GM13976 (cell line): ENCODE measurements at regions not wholly inside any gene's neighbourhood (a gene's known extent, or its start where the extent isn't known, plus 50 kb on each side); places are given as distances from the start of the nearest gene placed in this dataset.

Experiments
- DNase-seq: peaks from one replicate; pipeline ENCODE4 v3.0.0; 2012; ENCODE audit warnings: low spot score
- in situ Hi-C: fragments of 300-500 bp; cut with MboI; formaldehyde crosslinking; loops from one replicate; pipeline ENCODE4 v1.12.0; 2022; ENCODE audit warnings: low sequenced_read_pairs, mixed read lengths, inconsistent platforms; ENCODE audit not compliant: unreplicated experiment
- TF ChIP-seq, protein P1 (sequence below): IDR thresholded peaks from 2 replicates; pipeline ENCODE4 v1.5.1; 2012; ENCODE audit warnings: borderline replicate concordance, mild to moderate bottlenecking; ENCODE audit not compliant: insufficient read depth; ENCODE audit errors: extremely low read depth, missing control alignments, control extremely low read depth

DNA sequence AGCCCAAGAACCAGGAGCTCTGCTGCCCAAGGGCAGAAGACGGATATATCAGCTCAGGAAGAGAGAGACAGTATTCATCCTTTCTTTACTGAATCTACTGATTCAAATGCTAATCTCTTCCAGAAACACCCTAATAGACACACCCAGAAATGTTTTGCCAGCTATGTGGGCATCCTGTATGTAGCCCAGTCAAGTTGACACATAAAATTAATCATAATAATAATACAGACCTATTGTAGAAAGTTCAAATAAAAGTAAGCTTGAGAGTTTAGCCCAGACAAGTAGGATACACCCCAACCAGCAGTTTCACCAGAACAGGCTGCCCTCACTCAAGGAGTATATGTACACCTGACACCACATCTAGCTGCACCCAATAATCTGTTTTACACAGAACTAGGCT lies 73.9 kb upstream of the VGLL2 start:
- TF ChIP-seq, protein P1, sequence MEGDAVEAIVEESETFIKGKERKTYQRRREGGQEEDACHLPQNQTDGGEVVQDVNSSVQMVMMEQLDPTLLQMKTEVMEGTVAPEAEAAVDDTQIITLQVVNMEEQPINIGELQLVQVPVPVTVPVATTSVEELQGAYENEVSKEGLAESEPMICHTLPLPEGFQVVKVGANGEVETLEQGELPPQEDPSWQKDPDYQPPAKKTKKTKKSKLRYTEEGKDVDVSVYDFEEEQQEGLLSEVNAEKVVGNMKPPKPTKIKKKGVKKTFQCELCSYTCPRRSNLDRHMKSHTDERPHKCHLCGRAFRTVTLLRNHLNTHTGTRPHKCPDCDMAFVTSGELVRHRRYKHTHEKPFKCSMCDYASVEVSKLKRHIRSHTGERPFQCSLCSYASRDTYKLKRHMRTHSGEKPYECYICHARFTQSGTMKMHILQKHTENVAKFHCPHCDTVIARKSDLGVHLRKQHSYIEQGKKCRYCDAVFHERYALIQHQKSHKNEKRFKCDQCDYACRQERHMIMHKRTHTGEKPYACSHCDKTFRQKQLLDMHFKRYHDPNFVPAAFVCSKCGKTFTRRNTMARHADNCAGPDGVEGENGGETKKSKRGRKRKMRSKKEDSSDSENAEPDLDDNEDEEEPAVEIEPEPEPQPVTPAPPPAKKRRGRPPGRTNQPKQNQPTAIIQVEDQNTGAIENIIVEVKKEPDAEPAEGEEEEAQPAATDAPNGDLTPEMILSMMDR = no peak
- no peak for DNase-seq
- in situ Hi-C loops = no loop called here

DNA sequence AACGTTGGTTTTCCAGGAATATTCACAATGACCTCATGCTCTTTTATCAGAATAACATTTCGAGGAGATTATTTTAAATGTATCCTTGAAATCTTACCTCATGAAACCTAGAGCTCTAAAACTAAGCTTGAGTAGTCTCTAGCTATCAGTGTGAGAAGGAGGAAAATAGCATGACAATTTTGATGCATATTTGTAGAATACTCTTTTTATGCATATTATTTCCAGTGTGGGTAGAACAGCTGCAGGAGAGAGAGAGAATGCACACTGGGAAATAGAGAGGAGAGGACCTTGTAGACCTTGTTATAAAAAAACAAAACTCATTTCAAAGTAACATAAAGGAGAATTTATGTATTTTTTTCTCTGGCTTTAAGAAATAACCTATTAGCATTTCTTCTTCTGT lies 71.1 kb upstream of the VGLL2 start:
- in situ Hi-C loops = no loop called here
- TF ChIP-seq, protein P1 = no peak
- no peak for DNase-seq

DNA sequence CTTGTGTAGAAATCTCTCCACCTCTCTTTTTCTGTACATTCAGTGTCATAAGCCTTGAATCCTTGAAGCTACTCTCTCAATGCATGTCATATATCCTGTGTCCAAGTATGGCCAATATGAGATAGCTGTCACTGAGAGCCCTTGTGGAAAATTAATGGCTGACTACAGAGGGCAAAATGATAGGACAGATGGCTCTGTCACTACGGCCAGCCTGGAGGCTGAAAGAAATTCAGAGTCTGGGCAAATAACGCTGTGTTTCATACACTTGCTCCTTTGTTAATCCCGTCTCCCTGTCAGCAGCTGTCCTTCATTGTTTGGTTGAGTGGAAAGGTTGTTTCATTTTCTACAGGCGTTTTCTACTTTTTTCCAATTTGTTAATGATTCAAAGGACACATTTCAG lies 70.4 kb upstream of the VGLL2 start:
- TF ChIP-seq, protein P1 = no peak
- no peak for DNase-seq
- in situ Hi-C loops = no loop called here

DNA sequence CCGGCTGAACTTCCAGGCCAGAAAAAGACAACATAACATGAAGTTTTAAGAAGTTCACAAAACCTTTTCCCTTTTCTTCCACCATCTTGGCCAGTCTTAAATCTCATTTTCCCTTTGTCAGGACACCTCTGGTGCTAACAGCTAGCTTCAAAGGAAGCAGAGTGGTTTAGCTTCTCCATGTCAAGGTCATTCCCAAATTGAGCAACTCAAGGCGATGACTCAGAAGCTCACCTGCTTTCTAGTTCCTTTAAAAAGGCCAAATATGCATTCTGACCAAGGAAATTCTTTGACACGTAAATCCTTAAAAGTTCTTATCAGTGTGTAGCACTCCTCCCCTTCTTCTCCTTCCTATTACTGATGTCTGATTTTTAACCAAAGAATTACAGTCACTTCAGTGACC lies 69.6 kb upstream of the VGLL2 start:
- DNase-seq = no peak
- in situ Hi-C loops = no loop called here
- TF ChIP-seq, protein P1 = no peak

DNA sequence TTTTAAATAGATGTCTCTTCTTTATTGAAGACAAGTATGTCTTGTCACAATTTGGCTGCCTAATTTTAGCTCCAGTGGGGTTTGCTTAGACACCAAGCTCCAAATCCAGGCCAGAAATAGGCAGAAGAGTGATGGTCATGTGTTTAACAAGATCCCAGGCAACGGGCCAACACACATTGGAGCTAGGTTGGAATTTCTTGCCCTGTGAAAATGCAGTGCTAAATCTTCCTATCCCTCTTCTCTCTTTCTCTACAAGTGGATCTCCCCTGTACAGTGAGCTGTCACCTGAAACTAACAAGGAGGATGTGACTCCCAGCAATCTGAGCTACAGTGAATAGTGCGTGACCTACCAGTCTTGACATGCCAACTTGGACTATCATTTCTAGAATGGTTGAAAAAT lies 65.3 kb upstream of the VGLL2 start:
- TF ChIP-seq, protein P1 = no peak
- in situ Hi-C loops = no loop called here

DNA sequence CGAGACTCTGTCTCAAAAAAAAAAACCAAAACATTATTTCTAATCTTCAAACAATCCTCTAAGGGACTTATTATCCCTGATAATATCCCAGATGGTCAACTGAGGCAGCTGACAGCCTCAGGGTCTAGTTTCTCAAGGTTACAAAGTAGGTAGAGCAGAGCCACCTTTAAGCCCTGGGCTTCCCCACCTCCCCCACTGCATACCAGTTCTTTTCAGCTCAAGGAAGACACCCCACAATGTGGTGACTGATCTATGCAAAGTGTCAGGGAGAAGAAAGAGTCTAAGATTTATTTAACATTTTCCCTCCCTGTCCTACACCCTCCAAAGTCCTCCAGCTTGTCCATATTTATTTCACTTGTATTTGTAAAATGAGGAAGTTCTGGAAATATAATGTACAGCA lies 60.5 kb upstream of the VGLL2 start:
- TF ChIP-seq, protein P1 = no peak
- in situ Hi-C loops = no loop called here
- no peak for DNase-seq

More for the DNA sequence above, 65.3 kb upstream of the VGLL2 start:
- DNase-seq = no peak

DNA sequence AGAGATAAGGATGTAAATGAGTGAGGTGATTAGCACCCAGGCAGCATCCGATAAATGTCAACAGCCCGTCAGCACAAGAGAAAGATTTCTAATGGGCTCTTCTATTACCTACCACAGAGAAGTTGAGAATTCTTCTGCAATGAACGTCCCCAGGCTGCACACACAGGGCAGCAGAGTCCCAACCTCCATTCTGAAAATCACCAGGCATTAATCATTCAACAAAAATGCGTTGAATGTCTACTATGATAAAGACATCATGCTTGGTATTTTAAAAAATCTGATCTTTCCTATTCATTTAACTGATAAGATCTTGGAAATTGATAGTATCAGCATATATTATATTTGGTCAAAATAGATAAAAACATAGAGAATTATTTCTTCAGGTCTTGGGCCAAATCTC lies 59.5 kb upstream of the VGLL2 start:
- TF ChIP-seq, protein P1 = no peak
- DNase-seq = no peak
- in situ Hi-C loops = no loop called here
